WI38 (cell line): ENCODE measurements at regions not wholly inside any gene's neighbourhood (a gene's known extent, or its start where the extent isn't known, plus 50 kb on each side); places are given as distances from the start of the nearest gene placed in this dataset.
"Not testable (repeated sequence)": the region's sequence is repeated elsewhere in the genome, so short reads cannot be mapped to it uniquely, and the experiment has no call there.

Source experiments
- H3K4me3 ChIP-seq: 2 replicates; pipeline ENCODE4 v1.5.1; 2011; ENCODE audit warnings: low read depth, mild to moderate bottlenecking, control low read depth, low read length
- TF ChIP-seq, protein P1 (sequence below): IDR thresholded peaks from 2 replicates; pipeline ENCODE4 v1.5.1; 2012; ENCODE audit warnings: low read depth, mild to moderate bottlenecking, control low read depth, low read length

DNA sequence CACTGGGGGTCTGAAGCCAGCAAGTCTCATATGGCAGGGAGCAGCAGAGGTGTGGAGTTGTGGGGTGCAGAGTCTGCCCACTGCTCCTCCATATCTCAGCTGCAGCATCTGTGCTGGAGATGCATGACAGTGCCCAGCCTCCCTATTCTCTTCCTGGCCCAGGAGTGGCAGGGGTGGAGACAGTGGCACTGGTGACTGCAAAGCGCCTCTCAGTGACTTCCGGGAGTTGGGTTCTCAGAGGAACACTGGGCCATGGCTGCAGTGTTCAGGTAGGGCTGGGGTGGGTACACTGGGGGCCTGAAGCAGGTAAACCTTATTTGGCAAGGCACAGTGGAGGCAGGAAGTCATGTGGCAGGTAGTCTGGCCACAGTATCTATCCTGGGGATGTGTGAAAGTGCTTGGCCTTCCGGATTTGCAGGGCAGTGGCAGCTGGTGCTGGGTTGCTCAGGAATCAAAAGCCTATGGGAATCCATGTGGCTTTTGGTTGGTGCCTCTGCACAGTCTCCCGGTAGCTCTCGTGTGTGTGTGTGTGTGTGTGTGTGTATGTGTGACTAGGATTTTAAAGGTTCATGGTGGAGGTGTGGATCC, 60.3 kb upstream of the THUMPD2 start:
- TF ChIP-seq, protein P1, sequence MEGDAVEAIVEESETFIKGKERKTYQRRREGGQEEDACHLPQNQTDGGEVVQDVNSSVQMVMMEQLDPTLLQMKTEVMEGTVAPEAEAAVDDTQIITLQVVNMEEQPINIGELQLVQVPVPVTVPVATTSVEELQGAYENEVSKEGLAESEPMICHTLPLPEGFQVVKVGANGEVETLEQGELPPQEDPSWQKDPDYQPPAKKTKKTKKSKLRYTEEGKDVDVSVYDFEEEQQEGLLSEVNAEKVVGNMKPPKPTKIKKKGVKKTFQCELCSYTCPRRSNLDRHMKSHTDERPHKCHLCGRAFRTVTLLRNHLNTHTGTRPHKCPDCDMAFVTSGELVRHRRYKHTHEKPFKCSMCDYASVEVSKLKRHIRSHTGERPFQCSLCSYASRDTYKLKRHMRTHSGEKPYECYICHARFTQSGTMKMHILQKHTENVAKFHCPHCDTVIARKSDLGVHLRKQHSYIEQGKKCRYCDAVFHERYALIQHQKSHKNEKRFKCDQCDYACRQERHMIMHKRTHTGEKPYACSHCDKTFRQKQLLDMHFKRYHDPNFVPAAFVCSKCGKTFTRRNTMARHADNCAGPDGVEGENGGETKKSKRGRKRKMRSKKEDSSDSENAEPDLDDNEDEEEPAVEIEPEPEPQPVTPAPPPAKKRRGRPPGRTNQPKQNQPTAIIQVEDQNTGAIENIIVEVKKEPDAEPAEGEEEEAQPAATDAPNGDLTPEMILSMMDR, result no peak
- H3K4me3 ChIP-seq, result no peak overlapping the region

DNA sequence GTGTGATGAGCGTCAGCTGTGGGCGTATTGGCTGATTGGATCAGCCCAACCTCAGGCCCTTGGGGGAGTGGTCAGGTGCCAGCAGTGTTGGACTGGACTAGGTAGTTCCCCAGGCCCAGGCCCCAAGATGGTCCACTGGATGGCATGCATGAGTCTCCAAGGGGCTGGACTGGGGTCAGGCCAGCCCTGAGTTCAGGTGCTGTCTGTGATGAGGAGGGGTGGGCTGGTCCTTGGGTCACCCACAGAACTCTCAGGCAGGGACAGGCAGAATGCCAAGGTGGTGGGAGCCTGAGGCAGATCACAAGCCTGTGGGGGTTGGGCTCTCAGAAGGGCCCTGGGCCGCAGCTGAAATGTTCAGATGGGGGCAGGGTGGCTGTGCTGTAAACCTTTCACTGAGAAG, 59.5 kb upstream of the THUMPD2 start:
- no peak overlapping the region for H3K4me3 ChIP-seq
- TF ChIP-seq, protein P1, result no peak

DNA sequence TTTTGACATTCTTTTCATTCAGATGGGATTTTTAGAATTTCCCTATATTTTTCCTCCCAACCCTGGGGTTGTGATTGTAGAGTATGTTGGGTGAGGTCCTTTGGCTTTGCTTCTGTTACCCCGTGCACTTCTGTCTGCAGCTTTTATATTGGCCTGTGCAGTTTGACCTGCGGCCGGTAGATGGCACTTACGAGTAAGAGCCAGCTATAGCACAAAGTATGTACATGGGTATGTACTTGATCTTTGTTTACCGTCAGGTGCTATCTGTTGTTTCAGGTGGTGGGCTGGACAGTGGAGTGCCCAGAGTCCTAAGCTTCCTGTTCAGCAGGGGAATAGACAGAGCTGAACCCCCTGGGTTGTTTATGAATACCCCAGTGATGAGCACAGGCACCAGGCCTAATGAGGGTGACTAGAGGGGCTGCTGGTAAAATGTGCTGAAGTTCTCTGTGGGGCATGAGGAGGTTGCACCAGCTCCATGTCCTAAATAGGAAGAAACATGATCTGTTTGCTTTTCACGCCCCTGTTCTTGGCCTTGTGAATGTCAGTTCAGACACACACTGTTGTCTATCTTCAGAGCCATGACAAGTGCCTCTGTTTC, 58.9 kb upstream of the THUMPD2 start:
- TF ChIP-seq, protein P1, result peak; percentile 99
- no peak overlapping the region for H3K4me3 ChIP-seq

DNA sequence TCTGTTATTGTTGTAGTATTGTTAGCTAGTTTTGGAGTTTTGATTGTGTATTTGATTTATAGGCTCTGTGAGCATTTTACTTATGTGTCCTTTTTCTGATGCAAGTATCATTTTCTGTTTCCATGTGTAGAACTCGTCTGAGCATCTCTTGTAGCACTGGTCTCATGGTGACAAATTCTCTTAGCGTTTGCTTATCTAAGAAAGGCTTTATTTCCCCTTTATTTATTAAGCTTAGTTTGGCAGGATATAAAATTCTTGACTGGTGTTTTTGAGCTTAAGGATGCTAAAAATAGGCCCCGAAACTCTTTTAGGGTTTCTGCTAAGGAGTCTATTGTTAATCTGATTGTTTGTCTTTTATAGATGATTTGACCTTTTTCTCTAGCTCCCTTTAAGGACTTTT, 57.6 kb upstream of the THUMPD2 start:
- no peak overlapping the region for H3K4me3 ChIP-seq
- TF ChIP-seq, protein P1, result no peak

DNA sequence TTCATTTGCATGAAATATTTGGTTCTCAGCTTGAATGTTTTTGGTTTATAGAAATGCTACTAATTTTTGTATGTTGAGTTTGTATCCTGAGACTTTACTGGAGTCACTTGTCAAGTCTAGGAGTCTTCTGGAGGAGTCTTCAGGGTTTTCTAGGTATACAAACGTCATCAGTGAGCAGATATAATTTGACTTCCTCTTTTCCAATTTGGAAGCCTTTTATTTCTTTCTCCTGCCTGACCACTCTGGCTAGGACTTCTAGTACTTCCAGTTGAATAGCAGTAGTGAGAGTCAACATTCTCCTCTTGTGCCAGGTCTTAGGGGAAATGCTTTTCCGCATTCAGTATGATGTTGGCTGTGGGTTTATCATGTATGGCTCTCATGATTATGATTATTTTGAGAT, 55.4 kb upstream of the THUMPD2 start:
- TF ChIP-seq, protein P1, result no peak
- H3K4me3 ChIP-seq, result no peak overlapping the region

DNA sequence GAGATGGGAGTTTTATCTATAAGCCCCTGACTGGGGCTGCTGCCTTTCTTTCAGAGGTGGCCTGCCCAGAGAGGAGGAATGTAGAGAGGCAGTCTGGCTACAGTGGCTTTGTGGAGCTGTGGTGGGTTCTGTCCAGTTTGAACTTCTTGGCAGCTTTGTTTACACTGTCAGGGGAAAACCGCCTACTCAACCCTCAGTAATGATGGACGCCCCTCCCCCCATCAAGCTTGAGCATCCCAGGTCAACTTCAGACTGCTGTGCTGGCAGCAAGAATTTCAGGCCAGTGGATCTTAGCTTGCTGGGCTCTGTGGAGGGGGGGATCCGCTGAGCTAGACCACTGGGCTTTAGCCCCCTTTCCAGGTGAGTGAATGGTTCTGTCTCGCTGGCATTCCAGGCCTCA, 51.6 kb upstream of the THUMPD2 start:
- H3K4me3 ChIP-seq, result not testable (repeated sequence)
